SU-DHL-6 (cell line): ENCODE measurements at regions not wholly inside any gene's neighbourhood (a gene's known extent, or its start where the extent isn't known, plus 50 kb on each side); places are given as distances from the start of the nearest gene placed in this dataset.

ENCODE experiments used
- H2AFZ ChIP-seq: fragments of 200-600 bp; sonication (generic); 2 replicates; pipeline ENCODE4 v1.6.1; 2014; ENCODE audit warnings: low read depth, mild to moderate bottlenecking, moderate library complexity, mixed read lengths, antibody characterized with exemption, low read length; ENCODE audit not compliant: severe bottlenecking
- H3F3A ChIP-seq: fragments of 200-600 bp; shearing (Covaris generic); 2 replicates; pipeline ENCODE4 v1.6.0; 2016; ENCODE audit warnings: antibody characterized with exemption, mild to moderate bottlenecking; ENCODE audit not compliant: insufficient read depth
- H3K27ac ChIP-seq: fragments of 200-600 bp; sonication (generic); 2 replicates; pipeline ENCODE4 v1.5.1; 2016; ENCODE audit warnings: low read depth, mild to moderate bottlenecking, low read length, moderate library complexity, mixed read lengths
- H3K27me3 ChIP-seq: fragments of 200-600 bp; sonication (generic), shearing (Covaris generic); 2 replicates; pipeline ENCODE4 v1.6.0; 2014; ENCODE audit warnings: mild to moderate bottlenecking, low read length
- H3K36me3 ChIP-seq: fragments of 200-600 bp; sonication (generic); 2 replicates; pipeline ENCODE4 v1.6.1; 2014; ENCODE audit warnings: mild to moderate bottlenecking, low read length, mixed read lengths
- H3K4me2 ChIP-seq: fragments of 300-600, 200-600 bp; shearing (Covaris generic), sonication (generic); 2 replicates; pipeline ENCODE4 v1.6.0; 2014; ENCODE audit warnings: low read length, low read depth, mild to moderate bottlenecking; ENCODE audit not compliant: poor library complexity, severe bottlenecking
- H3K4me3 ChIP-seq: fragments of 200-600 bp; sonication (generic); 2 replicates; pipeline ENCODE4 v1.5.1; 2014; ENCODE audit warnings: antibody characterized with exemption, low read length, mild to moderate bottlenecking, mixed read lengths; ENCODE audit not compliant: insufficient read depth, poor library complexity, severe bottlenecking
- H3K79me2 ChIP-seq: fragments of 200-600 bp; sonication (generic); 2 replicates; pipeline ENCODE4 v1.6.1; 2014; ENCODE audit warnings: mild to moderate bottlenecking, low read length, moderate library complexity; ENCODE audit not compliant: insufficient read depth
- H3K9ac ChIP-seq: fragments of 200-600 bp; sonication (generic); 2 replicates; pipeline ENCODE4 v1.7.0; 2014; ENCODE audit warnings: mild to moderate bottlenecking, low read length
- H3K9me2 ChIP-seq: fragments of 200-600 bp; sonication (generic); replicated peaks from 2 replicates; pipeline ENCODE4 v1.6.1; 2014; ENCODE audit warnings: low read length; ENCODE audit not compliant: insufficient read depth
- H3K9me3 ChIP-seq: fragments of 200-600 bp; sonication (generic); 2 replicates; pipeline ENCODE4 v1.6.1; 2014; ENCODE audit warnings: low read length, mixed read lengths; ENCODE audit not compliant: insufficient read depth
- H4K20me1 ChIP-seq: fragments of 200-600 bp; sonication (generic); 2 replicates; pipeline ENCODE4 v1.6.1; 2014; ENCODE audit warnings: low read depth, mild to moderate bottlenecking, antibody characterized with exemption, low read length, moderate library complexity, mixed read lengths
- EZH2phosphoT487 ChIP-seq: fragments of 200-600 bp; sonication (generic), shearing (Covaris generic); conservative IDR thresholded peaks from 2 replicates; pipeline ENCODE4 v1.6.1; 2018; ENCODE audit warnings: mild to moderate bottlenecking, antibody characterized with exemption, low read length, moderate library complexity, mixed read lengths
- TF ChIP-seq, protein P1 (sequence below): fragments of 200-600 bp; sonication (generic); IDR thresholded peaks from one replicate; pipeline ENCODE4 v1.5.1; 2017; ENCODE audit warnings: antibody characterized with exemption, mild to moderate bottlenecking, low read length, moderate library complexity; ENCODE audit not compliant: insufficient read depth, poor library complexity, severe bottlenecking

DNA sequence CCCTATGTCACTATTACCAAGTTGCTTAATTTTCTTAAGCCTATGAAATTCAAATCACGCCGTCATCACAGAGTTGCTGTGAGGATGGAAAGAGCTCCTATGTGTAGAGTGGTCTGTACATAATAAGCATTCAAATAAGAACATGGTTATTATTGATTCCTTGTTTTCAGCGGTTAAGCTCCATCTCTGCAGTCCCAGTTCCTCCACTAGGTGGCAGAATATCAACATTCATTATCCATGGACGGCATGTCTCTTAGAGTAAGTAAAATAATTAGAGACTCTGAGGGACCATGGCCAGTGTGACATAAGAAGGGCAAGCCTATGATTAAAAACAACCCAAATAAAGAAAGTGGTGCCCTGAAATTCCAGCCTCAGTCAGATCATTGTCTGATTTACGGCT lies 132.5 kb upstream of the NHS start:
- H3K27me3 ChIP-seq, result no peaks in the 10 kb centered on the region
- H3K9ac ChIP-seq, result no peak overlapping the region
- no peak for TF ChIP-seq EZH2phosphoT487
- TF ChIP-seq, protein P1, sequence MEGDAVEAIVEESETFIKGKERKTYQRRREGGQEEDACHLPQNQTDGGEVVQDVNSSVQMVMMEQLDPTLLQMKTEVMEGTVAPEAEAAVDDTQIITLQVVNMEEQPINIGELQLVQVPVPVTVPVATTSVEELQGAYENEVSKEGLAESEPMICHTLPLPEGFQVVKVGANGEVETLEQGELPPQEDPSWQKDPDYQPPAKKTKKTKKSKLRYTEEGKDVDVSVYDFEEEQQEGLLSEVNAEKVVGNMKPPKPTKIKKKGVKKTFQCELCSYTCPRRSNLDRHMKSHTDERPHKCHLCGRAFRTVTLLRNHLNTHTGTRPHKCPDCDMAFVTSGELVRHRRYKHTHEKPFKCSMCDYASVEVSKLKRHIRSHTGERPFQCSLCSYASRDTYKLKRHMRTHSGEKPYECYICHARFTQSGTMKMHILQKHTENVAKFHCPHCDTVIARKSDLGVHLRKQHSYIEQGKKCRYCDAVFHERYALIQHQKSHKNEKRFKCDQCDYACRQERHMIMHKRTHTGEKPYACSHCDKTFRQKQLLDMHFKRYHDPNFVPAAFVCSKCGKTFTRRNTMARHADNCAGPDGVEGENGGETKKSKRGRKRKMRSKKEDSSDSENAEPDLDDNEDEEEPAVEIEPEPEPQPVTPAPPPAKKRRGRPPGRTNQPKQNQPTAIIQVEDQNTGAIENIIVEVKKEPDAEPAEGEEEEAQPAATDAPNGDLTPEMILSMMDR, result peak; percentile 61
- no peak overlapping the region for H3K4me2 ChIP-seq
- H3F3A ChIP-seq, result no peaks in the 10 kb centered on the region
- H3K36me3 ChIP-seq, result no peaks in the 10 kb centered on the region
- H3K9me3 ChIP-seq, result no peaks in the 10 kb centered on the region
- H3K79me2 ChIP-seq, result no peaks in the 10 kb centered on the region
- H3K27ac ChIP-seq, result no peak overlapping the region
- H3K4me3 ChIP-seq, result no peak overlapping the region
- no peaks in the 10 kb centered on the region for H3K9me2 ChIP-seq
- no peaks in the 10 kb centered on the region for H4K20me1 ChIP-seq
- no peak overlapping the region for H2AFZ ChIP-seq

DNA sequence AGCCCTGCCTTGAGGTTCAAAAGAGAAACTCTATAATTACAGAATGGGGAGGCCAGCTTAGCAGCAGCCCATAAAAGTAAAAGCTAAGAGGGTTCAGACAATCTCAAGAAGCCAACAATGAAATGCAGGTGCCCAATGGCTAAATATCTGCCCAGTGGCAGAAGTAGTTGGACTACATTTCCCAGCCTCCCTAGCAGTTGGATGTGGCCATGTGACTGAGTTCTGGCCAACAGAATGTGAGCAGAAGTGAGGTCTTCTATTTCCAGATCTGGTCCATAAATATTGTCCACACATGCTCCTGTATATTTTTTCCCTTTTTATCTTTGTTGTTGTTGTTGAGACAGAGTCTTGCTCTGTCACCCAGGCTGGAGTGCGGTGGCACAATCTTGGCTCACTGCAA lies 127.9 kb upstream of the NHS start:
- Histone ChIP-seq H4K20me1 (no peaks in the 10 kb centered on the region), H3K9me2 (no peaks in the 10 kb centered on the region), H3K27ac (no peak overlapping the region), H2AFZ (no peak overlapping the region), H3K4me2 (no peak overlapping the region), H3K36me3 (no peaks in the 10 kb centered on the region), H3K9me3 (no peaks in the 10 kb centered on the region), H3F3A (no peaks in the 10 kb centered on the region), H3K79me2 (no peaks in the 10 kb centered on the region), H3K9ac (no peak overlapping the region), H3K4me3 (no peak overlapping the region), H3K27me3 (no peaks in the 10 kb centered on the region)
- TF ChIP-seq EZH2phosphoT487, result no peak
- TF ChIP-seq, protein P1, result no peak

DNA sequence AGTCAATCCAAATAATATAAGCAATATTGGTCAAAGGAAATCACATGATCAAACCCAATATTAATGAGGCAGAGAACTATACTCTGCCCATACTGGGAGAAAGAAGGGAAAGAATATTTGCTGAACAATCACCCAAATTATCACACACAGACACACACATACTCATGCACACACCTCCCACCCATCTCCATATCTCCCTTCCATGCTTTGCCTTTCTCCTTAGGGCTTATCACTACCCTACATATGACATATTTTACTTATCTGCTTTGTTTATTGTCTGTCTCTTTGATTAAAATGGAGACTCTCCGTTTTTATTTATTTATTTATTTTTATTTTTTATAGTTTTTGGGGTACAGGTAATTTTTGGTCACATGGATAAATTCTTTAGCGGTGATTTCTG lies 112.9 kb upstream of the NHS start:
- no peak overlapping the region for H3K4me2 ChIP-seq
- H3K79me2 ChIP-seq, result no peaks in the 10 kb centered on the region
- H3K9ac ChIP-seq, result no peak overlapping the region
- no peaks in the 10 kb centered on the region for H3F3A ChIP-seq
- no peak overlapping the region for H2AFZ ChIP-seq
- no peaks in the 10 kb centered on the region for H3K9me2 ChIP-seq
- H3K27ac ChIP-seq, result no peak overlapping the region
- no peaks in the 10 kb centered on the region for H3K9me3 ChIP-seq
- H3K27me3 ChIP-seq, result no peaks in the 10 kb centered on the region
- no peaks in the 10 kb centered on the region for H3K36me3 ChIP-seq
- no peak overlapping the region for H3K4me3 ChIP-seq
- TF ChIP-seq, protein P1, result no peak
- no peak for TF ChIP-seq EZH2phosphoT487
- H4K20me1 ChIP-seq, result no peaks in the 10 kb centered on the region

DNA sequence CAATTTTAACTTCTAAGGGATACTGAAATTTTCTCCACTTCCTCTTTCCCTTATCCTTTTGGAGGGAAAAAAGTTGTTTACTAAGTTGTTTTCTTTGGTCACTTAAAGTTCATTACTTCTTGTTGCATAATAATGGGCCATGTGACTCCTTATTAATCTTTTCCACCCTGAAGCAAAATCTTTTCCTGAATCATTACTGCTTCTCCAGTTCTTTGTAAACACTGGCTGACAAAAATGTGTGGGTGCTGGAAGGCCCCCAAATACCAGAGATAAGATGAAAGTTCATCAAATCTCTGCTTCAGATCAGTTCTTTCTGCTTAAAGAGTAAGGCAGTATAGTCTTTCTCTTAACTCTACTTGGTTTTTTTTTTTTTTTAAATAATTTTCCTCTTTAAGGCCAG lies 108.9 kb upstream of the NHS start:
- TF ChIP-seq EZH2phosphoT487, result no peak
- TF ChIP-seq, protein P1, result no peak
- no peaks in the 10 kb centered on the region for H3K9me3 ChIP-seq
- H3K4me3 ChIP-seq, result no peak overlapping the region
- H3K4me2 ChIP-seq, result no peak overlapping the region
- no peaks in the 10 kb centered on the region for H3K36me3 ChIP-seq
- H3F3A ChIP-seq, result no peaks in the 10 kb centered on the region
- no peaks in the 10 kb centered on the region for H3K9me2 ChIP-seq
- no peaks in the 10 kb centered on the region for H4K20me1 ChIP-seq
- no peak overlapping the region for H3K27ac ChIP-seq
- no peak overlapping the region for H3K9ac ChIP-seq
- no peaks in the 10 kb centered on the region for H3K79me2 ChIP-seq
- no peaks in the 10 kb centered on the region for H3K27me3 ChIP-seq
- no peak overlapping the region for H2AFZ ChIP-seq
